ENCODE measurements at regions not wholly inside any gene's neighbourhood (a gene's known extent, or its start where the extent isn't known, plus 50 kb on each side); places are given as distances from the start of the nearest gene placed in this dataset.
"Not testable (repeated sequence)": the region's sequence is repeated elsewhere in the genome, so short reads cannot be mapped to it uniquely, and the experiment has no call there.

DNA sequence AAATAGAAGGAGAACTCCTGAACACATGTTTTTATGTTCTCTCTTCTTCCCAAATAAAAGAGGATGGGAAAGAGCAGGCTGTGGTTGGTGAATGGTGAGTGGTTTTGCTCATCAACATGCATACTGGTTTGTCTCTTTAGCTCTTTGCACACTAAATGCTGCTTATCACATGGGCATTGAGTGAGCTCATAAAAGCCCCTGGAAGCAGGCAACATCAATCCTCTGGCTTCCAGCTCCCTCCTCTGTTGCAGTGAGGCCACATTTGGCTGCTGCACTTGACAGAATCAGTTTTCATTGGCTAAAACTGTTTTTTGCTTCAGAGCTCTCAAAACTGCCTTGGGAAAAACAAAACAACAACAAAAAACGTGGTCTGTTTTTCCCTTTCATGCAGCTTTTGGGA is 1308.2 kb upstream of the NRXN1 start:
- H3K9me3 ChIP-seq (ENCODE audit: control insufficient read depth, insufficient read depth, low read depth, low read length), result no peaks in the 10 kb centered on the region
- POLR2A ChIA-PET, result no interaction called here

DNA sequence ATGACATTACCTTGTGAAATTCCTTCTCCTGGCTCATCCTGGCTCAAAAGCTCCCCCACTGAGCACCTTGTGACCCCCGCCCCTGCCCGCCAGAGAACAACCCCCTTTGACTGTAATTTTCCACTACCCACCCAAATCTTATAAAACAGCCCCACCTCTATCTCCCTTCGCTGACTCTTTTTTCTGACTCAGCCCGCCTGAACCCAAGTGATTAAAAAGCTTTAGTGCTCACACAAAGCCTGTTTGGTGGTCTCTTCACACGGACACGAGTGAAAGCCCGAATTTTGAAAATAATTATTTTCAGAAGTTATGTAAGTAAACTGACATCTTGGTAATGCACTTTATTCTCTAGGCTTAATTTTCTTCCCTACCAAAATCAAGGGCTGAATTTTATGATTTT is 1305.9 kb upstream of the NRXN1 start:
- H3K9me3 ChIP-seq (ENCODE audit: control insufficient read depth, insufficient read depth, low read depth, low read length); H3K4me3 ChIP-seq (ENCODE audit: low read depth, low read length); H3K27ac ChIP-seq (ENCODE audit: extremely low read depth, low read depth, low read length); H3K4me1 ChIP-seq (ENCODE audit: control insufficient read depth, insufficient read depth, low read length); H3K36me3 ChIP-seq (ENCODE audit: control insufficient read depth in 2 of 2, insufficient read depth in 1 of 2, low read length in 2 of 2); CTCF ChIA-PET; POLR2A ChIA-PET: not testable (repeated sequence)

More for the DNA sequence above, 1308.2 kb upstream of the NRXN1 start:
- no peaks in the 10 kb centered on the region for H3K36me3 ChIP-seq (ENCODE audit: control insufficient read depth in 2 of 2, insufficient read depth in 1 of 2, low read length in 2 of 2)
- TF ChIP-seq ZNF433 (tag by site-specific recombination; IDR thresholded peaks at IDR 0.05; ENCODE audit: low read depth) (no peak), REPIN1 (tag by site-specific recombination; IDR thresholded peaks at IDR 0.05; ENCODE audit: low read depth) (no peak), MYNN (tag by site-specific recombination; IDR thresholded peaks at IDR 0.05; ENCODE audit: borderline replicate concordance) (no peak), GLIS2 (tag by site-specific recombination; IDR thresholded peaks at IDR 0.05) (no peak), ZNF514 (tag by site-specific recombination; IDR thresholded peaks at IDR 0.05) (no peak)
- TF ChIP-seq, protein P1, sequence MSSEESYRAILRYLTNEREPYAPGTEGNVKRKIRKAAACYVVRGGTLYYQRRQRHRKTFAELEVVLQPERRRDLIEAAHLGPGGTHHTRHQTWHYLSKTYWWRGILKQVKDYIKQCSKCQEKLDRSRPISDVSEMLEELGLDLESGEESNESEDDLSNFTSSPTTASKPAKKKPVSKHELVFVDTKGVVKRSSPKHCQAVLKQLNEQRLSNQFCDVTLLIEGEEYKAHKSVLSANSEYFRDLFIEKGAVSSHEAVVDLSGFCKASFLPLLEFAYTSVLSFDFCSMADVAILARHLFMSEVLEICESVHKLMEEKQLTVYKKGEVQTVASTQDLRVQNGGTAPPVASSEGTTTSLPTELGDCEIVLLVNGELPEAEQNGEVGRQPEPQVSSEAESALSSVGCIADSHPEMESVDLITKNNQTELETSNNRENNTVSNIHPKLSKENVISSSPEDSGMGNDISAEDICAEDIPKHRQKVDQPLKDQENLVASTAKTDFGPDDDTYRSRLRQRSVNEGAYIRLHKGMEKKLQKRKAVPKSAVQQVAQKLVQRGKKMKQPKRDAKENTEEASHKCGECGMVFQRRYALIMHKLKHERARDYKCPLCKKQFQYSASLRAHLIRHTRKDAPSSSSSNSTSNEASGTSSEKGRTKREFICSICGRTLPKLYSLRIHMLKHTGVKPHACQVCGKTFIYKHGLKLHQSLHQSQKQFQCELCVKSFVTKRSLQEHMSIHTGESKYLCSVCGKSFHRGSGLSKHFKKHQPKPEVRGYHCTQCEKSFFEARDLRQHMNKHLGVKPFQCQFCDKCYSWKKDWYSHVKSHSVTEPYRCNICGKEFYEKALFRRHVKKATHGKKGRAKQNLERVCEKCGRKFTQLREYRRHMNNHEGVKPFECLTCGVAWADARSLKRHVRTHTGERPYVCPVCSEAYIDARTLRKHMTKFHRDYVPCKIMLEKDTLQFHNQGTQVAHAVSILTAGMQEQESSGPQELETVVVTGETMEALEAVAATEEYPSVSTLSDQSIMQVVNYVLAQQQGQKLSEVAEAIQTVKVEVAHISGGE (tag by site-specific recombination; conservative IDR thresholded peaks at IDR 0.05; ENCODE audit: low read depth), result no peak
- H3K4me1 ChIP-seq (ENCODE audit: control insufficient read depth, insufficient read depth, low read length), result no peaks in the 10 kb centered on the region
- CTCF ChIA-PET, result no interaction called here
- H3K27ac ChIP-seq (ENCODE audit: extremely low read depth, low read depth, low read length), result no peak overlapping the region
- no peak overlapping the region for H3K4me3 ChIP-seq (ENCODE audit: low read depth, low read length)

DNA sequence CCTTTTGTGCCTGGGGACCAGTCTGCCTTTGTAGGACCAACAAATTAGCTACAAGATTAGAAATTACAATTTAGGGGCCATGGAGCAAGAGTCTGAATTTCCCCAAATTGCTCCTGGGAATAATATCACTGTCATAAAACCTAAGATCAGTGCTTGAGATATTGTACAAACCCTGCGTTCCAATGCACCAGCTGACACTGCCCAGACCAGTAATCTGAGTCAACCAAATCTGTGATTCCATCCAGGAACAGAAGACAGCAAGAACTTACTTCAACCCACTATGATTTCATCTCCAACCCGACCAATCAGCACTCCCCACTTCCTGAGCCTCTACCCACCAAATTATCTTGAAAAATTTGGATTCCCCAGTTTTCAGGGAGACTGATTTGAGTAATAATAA is 1305.0 kb upstream of the NRXN1 start:
- Histone ChIP-seq H3K27ac (ENCODE audit: extremely low read depth, low read depth, low read length) (no peak overlapping the region), H3K4me3 (ENCODE audit: low read depth, low read length) (no peak overlapping the region), H3K4me1 (ENCODE audit: control insufficient read depth, insufficient read depth, low read length) (no peaks in the 10 kb centered on the region), H3K36me3 (ENCODE audit: control insufficient read depth in 2 of 2, insufficient read depth in 1 of 2, low read length in 2 of 2) (no peaks in the 10 kb centered on the region), H3K9me3 (ENCODE audit: control insufficient read depth, insufficient read depth, low read depth, low read length) (no peaks in the 10 kb centered on the region)
- TF ChIP-seq ZSCAN23 (tag by site-specific recombination; IDR thresholded peaks at IDR 0.05), result no peak
- no peak for TF ChIP-seq ZFP41 (tag by site-specific recombination; IDR thresholded peaks at IDR 0.05; ENCODE audit: borderline replicate concordance)
- no peak for TF ChIP-seq PRDM1 (tag by site-specific recombination; IDR thresholded peaks at IDR 0.05)
- TF ChIP-seq, protein P2, sequence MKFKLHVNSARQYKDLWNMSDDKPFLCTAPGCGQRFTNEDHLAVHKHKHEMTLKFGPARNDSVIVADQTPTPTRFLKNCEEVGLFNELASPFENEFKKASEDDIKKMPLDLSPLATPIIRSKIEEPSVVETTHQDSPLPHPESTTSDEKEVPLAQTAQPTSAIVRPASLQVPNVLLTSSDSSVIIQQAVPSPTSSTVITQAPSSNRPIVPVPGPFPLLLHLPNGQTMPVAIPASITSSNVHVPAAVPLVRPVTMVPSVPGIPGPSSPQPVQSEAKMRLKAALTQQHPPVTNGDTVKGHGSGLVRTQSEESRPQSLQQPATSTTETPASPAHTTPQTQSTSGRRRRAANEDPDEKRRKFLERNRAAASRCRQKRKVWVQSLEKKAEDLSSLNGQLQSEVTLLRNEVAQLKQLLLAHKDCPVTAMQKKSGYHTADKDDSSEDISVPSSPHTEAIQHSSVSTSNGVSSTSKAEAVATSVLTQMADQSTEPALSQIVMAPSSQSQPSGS (tag by site-specific recombination; IDR thresholded peaks at IDR 0.05; ENCODE audit: low read depth), result no peak
- TF ChIP-seq, protein P3, sequence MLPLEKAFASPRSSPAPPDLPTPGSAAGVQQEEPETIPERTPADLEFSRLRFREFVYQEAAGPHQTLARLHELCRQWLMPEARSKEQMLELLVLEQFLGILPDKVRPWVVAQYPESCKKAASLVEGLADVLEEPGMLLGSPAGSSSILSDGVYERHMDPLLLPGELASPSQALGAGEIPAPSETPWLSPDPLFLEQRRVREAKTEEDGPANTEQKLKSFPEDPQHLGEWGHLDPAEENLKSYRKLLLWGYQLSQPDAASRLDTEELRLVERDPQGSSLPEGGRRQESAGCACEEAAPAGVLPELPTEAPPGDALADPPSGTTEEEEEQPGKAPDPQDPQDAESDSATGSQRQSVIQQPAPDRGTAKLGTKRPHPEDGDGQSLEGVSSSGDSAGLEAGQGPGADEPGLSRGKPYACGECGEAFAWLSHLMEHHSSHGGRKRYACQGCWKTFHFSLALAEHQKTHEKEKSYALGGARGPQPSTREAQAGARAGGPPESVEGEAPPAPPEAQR (tag by site-specific recombination; IDR thresholded peaks at IDR 0.05), result no peak
- no peak for TF ChIP-seq OVOL3 (tag by site-specific recombination; IDR thresholded peaks at IDR 0.05)
- no peak for TF ChIP-seq ZNF747 (tag by site-specific recombination; IDR thresholded peaks at IDR 0.05)
- no peak for TF ChIP-seq HOXC10 (CRISPR knock-in tag; IDR thresholded peaks at IDR 0.05)
- no peak for TF ChIP-seq ZNF560 (tag by site-specific recombination; IDR thresholded peaks at IDR 0.05; ENCODE audit: borderline replicate concordance)
- no peak for TF ChIP-seq ZNF324 (tag by site-specific recombination; IDR thresholded peaks at IDR 0.05)
- no peak for TF ChIP-seq ZNF544 (tag by site-specific recombination; IDR thresholded peaks at IDR 0.05)
- TF ChIP-seq HOXA7 (CRISPR knock-in tag; IDR thresholded peaks at IDR 0.05; ENCODE audit: borderline replicate concordance), result no peak
- POLR2A ChIA-PET, result no interaction called here
- CTCF ChIA-PET, result no interaction called here
